Uterus (tissue), 3 donors: ENCODE measurements at regions not wholly inside any gene's neighbourhood (a gene's known extent, or its start where the extent isn't known, plus 50 kb on each side); places are given as distances from the start of the nearest gene placed in this dataset.

ENCODE experiments used
- DNase-seq, 2 donors: peaks; one replicate each; pipeline ENCODE4 v3.0.0-alpha.2; 2019 to 2020
- H3K27ac ChIP-seq, 2 donors: fragments of 200-600 bp; sonication (generic); 1 replicate in 1 of 2; 2 replicates in 1 of 2; pipeline ENCODE4 v1.5.1; 2016 to 2018
- H3K27me3 ChIP-seq, 2 donors: fragments of 200-600 bp; sonication (generic); one replicate each; pipeline ENCODE4 v1.5.1; 2018 to 2019; ENCODE audit warnings: control low read depth in 1 of 2
- H3K36me3 ChIP-seq, 2 donors: fragments of 200-600 bp; sonication (generic); one replicate each; pipeline ENCODE4 v1.5.1; 2019; ENCODE audit warnings: control low read depth in 1 of 2
- H3K4me1 ChIP-seq, 2 donors: fragments of 200-600 bp; sonication (generic); one replicate each; pipeline ENCODE4 v1.5.1; 2018 to 2019; ENCODE audit warnings: control low read depth in 1 of 2
- H3K4me3 ChIP-seq, 2 donors: fragments of 200-600 bp; sonication (generic); 1 replicate in 1 of 2; 2 replicates in 1 of 2; pipeline ENCODE4 v1.5.1; 2018 to 2019; ENCODE audit warnings: mild to moderate bottlenecking in 1 of 2
- H3K9me3 ChIP-seq, 2 donors: fragments of 200-600 bp; sonication (generic); one replicate each; pipeline ENCODE4 v1.5.1; 2019; ENCODE audit warnings: control low read depth in 1 of 2
- CTCF ChIP-seq, 4 experiments: fragments of 200-600 bp in 2 of 4; fragments of 450-650 bp in 2 of 4; sonication (generic) in 2 of 4; IDR thresholded peaks; one replicate each; pipeline ENCODE4 v1.5.1; 2016 to 2019; ENCODE audit warnings: antibody characterized with exemption in 4 of 4, mild to moderate bottlenecking in 2 of 4, moderate library complexity in 1 of 4
- POLR2A ChIP-seq, 2 donors: fragments of 450-650 bp; IDR thresholded peaks; one replicate each; pipeline ENCODE4 v1.6.1; 2016; ENCODE audit warnings: antibody characterized with exemption in 2 of 2, mild to moderate bottlenecking in 1 of 2, moderate library complexity in 1 of 2
- intact Hi-C: fragments of 100-400 bp; cut with DNase I; formaldehyde crosslinking; loops from one replicate; pipeline ENCODE4 v1.15.1; 2023; ENCODE audit warnings: low total_unique reads
- donor health status: DM: yes; HTN: yes; CAD: no.

GRCh38 chr5:175820230-175820629 is 51.1 kb upstream of the CPLX2 start:
- no peak for DNase-seq

More at GRCh38 chr5:175820230-175820629, 51.1 kb upstream of the CPLX2 start:
- intact Hi-C loops, result no loop called here
- Histone ChIP-seq H3K4me1 (no peaks in the 10 kb centered on the region), H3K27me3 (no peaks in the 10 kb centered on the region), H3K27ac (no peak overlapping the region), H3K9me3 (no peaks in the 10 kb centered on the region), H3K36me3 (no peaks in the 10 kb centered on the region), H3K4me3 (no peak overlapping the region)
- TF ChIP-seq CTCF (IDR thresholded peaks at IDR 0.05), result no peak
- no peak for TF ChIP-seq POLR2A (IDR thresholded peaks at IDR 0.05)
